SK-N-MC (cell line): ENCODE measurements at regions not wholly inside any gene's neighbourhood (a gene's known extent, or its start where the extent isn't known, plus 50 kb on each side); places are given as distances from the start of the nearest gene placed in this dataset.

ENCODE experiments used
- DNase-seq: peaks from one replicate; pipeline ENCODE4 v3.0.0-alpha.2; 2011; ENCODE audit warnings: low read depth, low spot score
- H3K27ac ChIP-seq: fragments of 200-600 bp; sonication (generic); 2 replicates; pipeline ENCODE4 v1.5.1; 2016; ENCODE audit warnings: mixed run types
- H3K36me3 ChIP-seq: fragments of 200-600 bp; sonication (generic); 2 replicates; pipeline ENCODE4 v1.6.1; 2017; ENCODE audit warnings: antibody characterized with exemption, low read length, mixed read lengths; ENCODE audit not compliant: insufficient read depth
- H3K4me3 ChIP-seq: fragments of 200-600 bp; sonication (generic); 2 replicates; pipeline ENCODE4 v1.5.1; 2016
- H3K9ac ChIP-seq: fragments of 200-600 bp; sonication (generic); 2 replicates; pipeline ENCODE4 v1.8.0; 2017; ENCODE audit warnings: mixed run types, mixed read lengths; ENCODE audit not compliant: insufficient read length
- H3K9me3 ChIP-seq: fragments of 200-600 bp; sonication (generic); 2 replicates; pipeline ENCODE4 v1.6.1; 2017; ENCODE audit warnings: low read depth, mild to moderate bottlenecking, antibody characterized with exemption, low read length, moderate library complexity, mixed read lengths
- EZH2 ChIP-seq: fragments of 200-600 bp; sonication (generic); IDR thresholded peaks from one replicate; pipeline ENCODE4 v1.6.1; 2017; ENCODE audit warnings: antibody characterized with exemption
- FOXP2 ChIP-seq: optimal IDR thresholded peaks from 2 replicates; pipeline ENCODE3; 2011; ENCODE audit warnings: mild to moderate bottlenecking, moderate library complexity; ENCODE audit not compliant: insufficient read depth; ENCODE audit errors: extremely low read length, control extremely low read depth
- POLR2AphosphoS5 ChIP-seq: IDR thresholded peaks from 2 replicates; pipeline ENCODE4 v1.6.1; 2012; ENCODE audit warnings: mild to moderate bottlenecking, low read depth, low read length, borderline replicate concordance

DNA sequence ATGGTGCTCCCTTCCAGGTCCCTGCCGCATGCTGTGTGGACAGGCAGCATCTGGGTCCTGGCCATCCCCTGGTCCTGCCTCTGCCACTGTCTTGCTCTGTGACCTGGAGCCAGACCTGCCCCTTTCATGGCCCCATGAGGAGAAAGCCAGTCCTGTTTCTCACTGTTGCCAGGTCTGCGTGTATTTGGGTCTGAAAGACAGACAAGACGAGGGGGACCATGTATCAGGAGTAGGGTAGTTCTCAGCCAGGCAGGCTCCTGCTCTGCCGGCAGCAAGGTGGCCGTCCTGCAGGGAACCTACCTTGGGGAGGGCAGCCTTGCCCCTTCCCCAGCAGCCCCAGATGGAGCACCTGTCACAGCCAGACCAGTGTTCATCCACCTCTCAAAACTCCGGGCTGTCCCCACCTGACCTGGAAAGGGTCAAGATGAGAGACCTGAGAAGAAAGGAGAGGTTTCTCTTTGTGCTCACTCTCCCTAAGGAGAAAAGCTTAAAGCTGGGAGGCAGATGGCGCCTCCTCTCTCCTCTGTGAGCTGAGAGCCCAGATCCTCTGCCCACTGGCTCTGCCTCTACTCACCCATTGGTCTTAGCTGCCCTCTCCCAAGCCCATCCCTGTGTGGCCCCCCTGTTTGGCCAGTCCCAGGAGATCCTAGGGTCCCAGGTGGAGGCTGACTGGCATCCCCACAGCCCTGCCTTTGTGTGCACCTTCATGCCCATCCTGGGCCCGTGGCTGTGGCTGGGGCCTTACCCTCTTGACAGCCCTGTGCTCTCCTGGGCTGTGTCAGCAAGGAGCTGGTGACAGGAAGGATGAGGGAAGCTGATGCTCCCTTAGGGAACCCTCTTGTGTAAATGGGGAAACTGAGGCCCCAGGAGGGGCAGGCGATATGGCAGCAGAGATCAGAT is 116.1 kb upstream of the PCBD1 start:
- no peak for DNase-seq
- H3K9ac ChIP-seq = no peak overlapping the region
- H3K9me3 ChIP-seq = no peaks in the 10 kb centered on the region
- no peaks in the 10 kb centered on the region for H3K36me3 ChIP-seq
- H3K4me3 ChIP-seq = no peak overlapping the region
- TF ChIP-seq POLR2AphosphoS5 (no peak), EZH2 (no peak), FOXP2 (no peak)
- H3K27ac ChIP-seq = no peak overlapping the region

GRCh38 chr10:71005337-71006305 is 117.3 kb upstream of the PCBD1 start:
- Histone ChIP-seq H3K4me3 (no peak overlapping the region), H3K36me3 (no peaks in the 10 kb centered on the region), H3K9me3 (no peaks in the 10 kb centered on the region), H3K27ac (no peak overlapping the region), H3K9ac (no peak overlapping the region)
- TF ChIP-seq POLR2AphosphoS5 (no peak), EZH2 (no peak), FOXP2 (no peak)
- no peak for DNase-seq

DNA sequence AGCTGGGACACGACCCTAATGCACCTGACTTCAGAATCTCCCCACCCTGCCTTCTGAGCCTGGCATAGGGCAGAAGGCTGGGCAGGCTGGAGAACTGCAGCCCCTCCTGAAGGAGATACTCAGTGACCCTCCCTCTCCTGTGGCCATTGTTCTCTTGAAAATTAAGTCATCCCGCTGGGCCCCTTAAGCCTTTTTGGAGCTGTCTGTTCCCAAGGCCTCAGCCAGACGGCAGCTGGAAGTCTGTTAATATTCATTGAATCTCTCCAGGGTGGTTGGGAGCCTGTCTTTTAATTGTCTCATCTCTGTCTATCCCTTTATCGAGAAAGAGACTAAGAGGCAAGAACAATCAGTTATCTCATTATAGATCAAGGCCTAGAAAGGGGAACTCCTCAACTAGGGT is 118.1 kb upstream of the PCBD1 start:
- no peak overlapping the region for H3K9ac ChIP-seq
- DNase-seq = no peak
- no peaks in the 10 kb centered on the region for H3K9me3 ChIP-seq
- H3K27ac ChIP-seq = no peak overlapping the region
- TF ChIP-seq POLR2AphosphoS5 = no peak
- no peak for TF ChIP-seq EZH2
- no peak for TF ChIP-seq FOXP2
- no peak overlapping the region for H3K4me3 ChIP-seq
- no peaks in the 10 kb centered on the region for H3K36me3 ChIP-seq

DNA sequence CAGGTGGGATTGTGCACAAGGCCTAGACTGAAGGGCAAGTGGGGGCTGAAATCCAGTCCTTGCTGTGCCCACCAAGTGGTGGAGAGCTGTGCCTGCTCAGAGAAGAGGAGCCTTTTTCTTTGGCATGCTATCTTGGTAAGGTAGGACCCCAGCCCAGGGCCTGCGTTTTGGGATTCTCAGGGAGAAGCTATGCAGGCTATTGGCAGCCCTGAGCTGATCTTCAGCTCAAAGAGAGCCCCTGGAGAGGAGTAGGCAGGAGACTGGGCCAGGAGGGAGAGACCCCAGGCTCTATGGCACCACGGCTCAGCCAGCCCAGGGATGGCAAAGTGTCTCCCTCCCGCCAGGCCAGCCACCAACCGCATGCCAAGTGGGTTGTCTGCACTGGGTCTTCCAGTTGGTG is 119.2 kb upstream of the PCBD1 start:
- TF ChIP-seq POLR2AphosphoS5 (no peak), FOXP2 (no peak), EZH2 (no peak)

DNA sequence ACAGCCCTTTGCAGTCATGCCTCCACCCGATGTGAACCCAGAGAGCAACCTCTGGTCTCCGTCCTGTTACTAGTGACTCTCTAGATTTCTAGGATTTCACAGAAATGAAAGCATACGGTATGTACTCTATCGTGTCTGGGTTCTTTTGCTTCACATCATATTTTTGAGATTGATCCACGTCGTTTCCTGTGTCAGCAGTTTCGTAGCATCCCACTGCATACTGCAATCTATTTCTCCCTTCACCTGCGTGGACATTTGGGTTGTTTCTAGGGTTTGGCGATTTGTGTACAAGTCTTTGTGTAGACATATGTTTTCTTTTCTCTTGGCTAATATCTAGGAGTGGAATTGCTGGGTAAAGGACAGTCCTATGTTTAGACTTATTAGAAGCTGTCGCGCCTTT is 119.8 kb upstream of the PCBD1 start:
- H3K27ac ChIP-seq = no peak overlapping the region
- H3K36me3 ChIP-seq = no peaks in the 10 kb centered on the region
- no peaks in the 10 kb centered on the region for H3K9me3 ChIP-seq
- H3K4me3 ChIP-seq = no peak overlapping the region
- H3K9ac ChIP-seq = no peak overlapping the region
- no peak for TF ChIP-seq FOXP2
- no peak for TF ChIP-seq POLR2AphosphoS5
- TF ChIP-seq EZH2 = no peak
- DNase-seq = no peak

More for the DNA sequence above, 119.2 kb upstream of the PCBD1 start:
- Histone ChIP-seq H3K27ac (no peak overlapping the region), H3K4me3 (no peak overlapping the region), H3K9me3 (no peaks in the 10 kb centered on the region), H3K36me3 (no peaks in the 10 kb centered on the region), H3K9ac (no peak overlapping the region)
- no peak for DNase-seq

GRCh38 chr10:71009126-71009525 is 120.8 kb upstream of the PCBD1 start:
- H3K9me3 ChIP-seq = no peaks in the 10 kb centered on the region
- DNase-seq = no peak
- no peak overlapping the region for H3K4me3 ChIP-seq
- H3K9ac ChIP-seq = no peak overlapping the region
- TF ChIP-seq FOXP2 = no peak
- no peak for TF ChIP-seq EZH2
- no peak for TF ChIP-seq POLR2AphosphoS5
- H3K27ac ChIP-seq = no peak overlapping the region
- H3K36me3 ChIP-seq = no peaks in the 10 kb centered on the region

DNA sequence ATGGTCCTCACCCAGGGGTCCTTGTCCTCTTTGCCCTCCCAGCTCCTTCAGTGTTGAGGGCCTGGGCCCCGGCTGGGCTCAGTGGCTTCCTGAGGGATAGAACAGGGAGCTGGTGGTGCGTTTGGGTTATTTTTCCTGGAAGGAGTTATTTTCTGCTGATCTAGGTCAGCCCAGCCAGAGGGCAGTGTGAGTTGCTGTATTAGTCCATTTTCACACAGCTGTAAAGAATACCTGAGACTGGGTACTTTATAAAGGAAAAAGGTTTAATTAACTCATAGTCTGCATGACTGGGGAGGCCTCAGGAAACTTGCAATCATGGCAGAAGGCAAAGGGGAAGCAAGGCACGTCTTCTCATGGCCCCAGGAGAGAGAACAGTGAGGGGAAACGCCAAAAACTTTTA is 122.4 kb upstream of the PCBD1 start:
- H3K27ac ChIP-seq = no peak overlapping the region
- H3K4me3 ChIP-seq = no peak overlapping the region
- TF ChIP-seq FOXP2 = no peak
- TF ChIP-seq POLR2AphosphoS5 = no peak
- TF ChIP-seq EZH2 = no peak
- H3K9ac ChIP-seq = no peak overlapping the region
- H3K36me3 ChIP-seq = no peaks in the 10 kb centered on the region
- H3K9me3 ChIP-seq = no peaks in the 10 kb centered on the region
- DNase-seq = no peak

DNA sequence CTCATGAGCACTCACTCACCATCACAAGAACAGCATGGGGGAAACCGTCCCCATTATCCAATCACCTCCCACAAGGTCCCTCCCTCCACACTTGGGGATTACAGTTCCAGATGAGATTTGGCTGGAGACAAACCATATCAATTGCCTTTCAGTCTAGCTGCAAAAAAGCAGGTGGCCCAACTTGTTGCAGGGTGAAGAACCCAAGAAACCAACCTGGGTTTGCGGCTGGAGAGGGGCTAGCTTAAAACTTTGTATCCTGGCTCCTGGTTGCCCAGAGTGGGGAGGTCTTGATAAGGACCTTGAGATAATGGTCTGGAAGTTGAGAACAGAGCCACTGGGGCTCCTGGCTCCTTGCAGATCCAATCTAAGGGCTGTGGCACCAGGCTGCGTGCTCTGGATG is 122.8 kb upstream of the PCBD1 start:
- TF ChIP-seq FOXP2 (no peak), EZH2 (no peak), POLR2AphosphoS5 (no peak)
- Histone ChIP-seq H3K27ac (no peak overlapping the region), H3K4me3 (no peak overlapping the region), H3K36me3 (no peaks in the 10 kb centered on the region), H3K9me3 (no peaks in the 10 kb centered on the region), H3K9ac (no peak overlapping the region)
- no peak for DNase-seq
